ENCODE measurements at regions not wholly inside any gene's neighbourhood (a gene's known extent, or its start where the extent isn't known, plus 50 kb on each side); places are given as distances from the start of the nearest gene placed in this dataset.
A peak's percentile ranks its signal among the peaks of the same experiment; 100 is the strongest.

GRCh38 chr6:42512579-42512978 is 51.2 kb upstream of the UBR2 start:
- DNase-seq, result no peak
- ChIA-PET CTCF (interaction anchor here (1.0 kb wide), 1 partner anchor 35 kb away, joined by 4 read pairs; no protein-coding TSS in a partner anchor), POLR2A (no interaction called here)
- Mint-ChIP-seq H3K27ac (peak overlapping the region in 1 of 8 donors; percentile 68), H3K4me3 (no peak overlapping the region), H3K36me3 (no peaks in the 10 kb centered on the region), H3K9me3 (no peaks in the 10 kb centered on the region), H3K27me3 (no peaks in the 10 kb centered on the region), H3K4me1 (no peaks in the 10 kb centered on the region)
- Histone ChIP-seq H3K27ac (ENCODE audit: low read depth, low read length) (no peak overlapping the region), H3K27me3 (ENCODE audit: insufficient read depth, low read length, poor library complexity, severe bottlenecking) (no peaks in the 10 kb centered on the region), H3K4me3 (ENCODE audit: low read length) (no peak overlapping the region), H3K4me1 (ENCODE audit: insufficient read depth, low read length) (no peaks in the 10 kb centered on the region), H3K9me3 (ENCODE audit: low read length) (no peaks in the 10 kb centered on the region), H3K36me3 (ENCODE audit: insufficient read depth, low read length) (no peaks in the 10 kb centered on the region)

DNA sequence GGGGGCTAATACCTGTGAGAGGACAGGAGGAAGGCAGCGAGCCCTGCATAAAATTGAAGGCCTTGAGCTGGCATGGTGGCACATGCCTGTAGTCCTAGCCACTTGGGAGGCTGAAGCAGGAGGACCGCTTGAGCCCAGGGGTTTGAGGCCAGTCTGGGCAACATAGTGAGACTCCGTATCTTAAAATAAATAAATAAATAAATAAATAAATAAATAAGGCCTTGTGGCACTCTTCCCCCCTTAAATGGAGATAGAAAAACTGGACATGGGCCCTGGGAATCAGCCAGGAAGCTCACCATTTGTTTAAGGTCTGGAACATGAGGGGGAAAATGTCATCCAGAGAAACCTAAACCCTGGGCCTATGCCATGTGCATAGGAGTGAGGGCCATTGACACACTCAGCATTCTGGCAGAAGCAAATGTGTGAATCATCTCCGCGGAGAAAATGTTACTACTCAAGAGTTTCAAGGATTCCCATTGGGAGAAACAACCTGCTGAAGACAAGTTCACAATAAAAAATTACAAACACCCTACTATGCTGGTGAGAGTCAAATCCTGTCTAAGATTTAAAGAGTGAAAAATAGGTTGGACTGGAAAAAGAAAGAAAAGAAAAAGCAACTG is 51.9 kb upstream of the UBR2 start:
- H3K4me1 Mint-ChIP-seq, result no peaks in the 10 kb centered on the region
- Histone ChIP-seq H3K9me3 (ENCODE audit: low read length) (no peaks in the 10 kb centered on the region), H3K4me3 (ENCODE audit: low read length) (no peak overlapping the region), H3K4me1 (ENCODE audit: insufficient read depth, low read length) (no peaks in the 10 kb centered on the region), H3K27me3 (ENCODE audit: insufficient read depth, low read length, poor library complexity, severe bottlenecking) (no peaks in the 10 kb centered on the region), H3K27ac (ENCODE audit: low read depth, low read length) (no peak overlapping the region), H3K36me3 (ENCODE audit: insufficient read depth, low read length) (no peaks in the 10 kb centered on the region)
- no peaks in the 10 kb centered on the region for H3K9me3 Mint-ChIP-seq
- CTCF ChIA-PET, result no interaction called here
- POLR2A ChIA-PET, result no interaction called here
- H3K27ac Mint-ChIP-seq, result no peak overlapping the region
- no peaks in the 10 kb centered on the region for H3K27me3 Mint-ChIP-seq
- no peaks in the 10 kb centered on the region for H3K36me3 Mint-ChIP-seq
- no peak for DNase-seq
- H3K4me3 Mint-ChIP-seq, result no peak overlapping the region

DNA sequence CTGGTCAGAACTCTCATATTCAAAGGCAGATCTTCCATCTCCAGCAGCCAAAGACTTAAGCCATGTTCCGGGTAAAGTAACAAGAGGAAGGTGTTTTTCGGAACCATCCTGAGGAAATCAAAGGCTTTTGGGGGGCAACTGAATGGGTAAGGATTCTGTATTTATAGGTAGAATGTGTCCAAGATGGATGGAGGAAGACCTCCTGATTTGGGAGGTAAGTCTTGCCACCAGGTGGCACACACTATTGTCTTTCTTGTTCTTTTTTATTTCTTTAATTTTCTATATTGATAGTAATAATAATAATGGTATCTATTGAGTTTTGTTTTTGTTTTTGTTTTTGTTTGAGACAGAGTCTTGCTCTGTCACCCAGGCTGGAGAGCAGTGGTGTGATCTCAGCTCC is 53.0 kb upstream of the UBR2 start:
- no peaks in the 10 kb centered on the region for H3K36me3 Mint-ChIP-seq
- Histone ChIP-seq H3K4me3 (ENCODE audit: low read length) (no peak overlapping the region), H3K27ac (ENCODE audit: low read depth, low read length) (no peak overlapping the region), H3K27me3 (ENCODE audit: insufficient read depth, low read length, poor library complexity, severe bottlenecking) (no peaks in the 10 kb centered on the region), H3K9me3 (ENCODE audit: low read length) (no peaks in the 10 kb centered on the region), H3K4me1 (ENCODE audit: insufficient read depth, low read length) (no peaks in the 10 kb centered on the region), H3K36me3 (ENCODE audit: insufficient read depth, low read length) (no peaks in the 10 kb centered on the region)
- no peak overlapping the region for H3K27ac Mint-ChIP-seq
- H3K27me3 Mint-ChIP-seq, result no peaks in the 10 kb centered on the region
- H3K4me1 Mint-ChIP-seq, result no peaks in the 10 kb centered on the region
- ChIA-PET CTCF (interaction anchor here (0.9 to 1.9 kb wide), 3 partner anchors 9 to 37 kb away, joined by 3 to 8 read pairs (median 5); no protein-coding TSS in a partner anchor), POLR2A (no interaction called here)
- H3K4me3 Mint-ChIP-seq, result no peak overlapping the region
- DNase-seq, result no peak
- no peaks in the 10 kb centered on the region for H3K9me3 Mint-ChIP-seq

DNA sequence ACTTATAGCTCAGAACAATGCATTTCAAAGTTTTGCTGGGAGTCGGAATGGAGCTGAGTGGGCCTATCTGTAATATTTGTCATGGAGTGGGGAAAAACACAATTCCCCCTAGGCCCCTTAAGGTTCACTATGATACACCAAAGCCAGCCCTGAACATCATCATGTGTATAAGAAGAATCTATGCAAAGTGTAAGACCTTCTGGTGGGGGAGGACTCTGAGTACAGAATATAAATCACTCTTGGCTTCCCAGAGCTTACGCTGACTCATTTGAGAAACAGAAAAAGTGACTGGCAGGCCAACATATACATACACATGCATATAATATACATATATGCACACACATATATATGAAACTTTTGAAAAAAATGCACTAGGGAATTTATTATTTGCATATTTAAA is 54.1 kb upstream of the UBR2 start:
- Mint-ChIP-seq H3K9me3 (no peaks in the 10 kb centered on the region), H3K36me3 (no peaks in the 10 kb centered on the region), H3K4me3 (no peak overlapping the region), H3K4me1 (no peaks in the 10 kb centered on the region), H3K27ac (no peak overlapping the region), H3K27me3 (no peaks in the 10 kb centered on the region)
- Histone ChIP-seq H3K9me3 (ENCODE audit: low read length) (no peaks in the 10 kb centered on the region), H3K4me3 (ENCODE audit: low read length) (no peak overlapping the region), H3K4me1 (ENCODE audit: insufficient read depth, low read length) (no peaks in the 10 kb centered on the region), H3K36me3 (ENCODE audit: insufficient read depth, low read length) (no peaks in the 10 kb centered on the region), H3K27me3 (ENCODE audit: insufficient read depth, low read length, poor library complexity, severe bottlenecking) (no peaks in the 10 kb centered on the region), H3K27ac (ENCODE audit: low read depth, low read length) (no peak overlapping the region)
- POLR2A ChIA-PET, result no interaction called here
- CTCF ChIA-PET, result interaction anchor here (0.9 to 1.9 kb wide), 4 partner anchors 10 to 634 kb away, joined by 3 to 8 read pairs (median 4); no protein-coding TSS in a partner anchor
- no peak for DNase-seq

GRCh38 chr6:42509256-42509655 is 54.6 kb upstream of the UBR2 start:
- Mint-ChIP-seq H3K4me1 (no peaks in the 10 kb centered on the region), H3K4me3 (no peak overlapping the region), H3K27ac (no peak overlapping the region), H3K27me3 (no peaks in the 10 kb centered on the region), H3K36me3 (no peaks in the 10 kb centered on the region), H3K9me3 (no peaks in the 10 kb centered on the region)
- H3K9me3 ChIP-seq (ENCODE audit: low read length), result no peaks in the 10 kb centered on the region
- no peaks in the 10 kb centered on the region for H3K4me1 ChIP-seq (ENCODE audit: insufficient read depth, low read length)
- no peak for DNase-seq
- CTCF ChIA-PET, result interaction anchor here (1.5 to 1.9 kb wide), 2 partner anchors 22 to 634 kb away, joined by 3 to 8 read pairs; no protein-coding TSS in a partner anchor
- no peak overlapping the region for H3K27ac ChIP-seq (ENCODE audit: low read depth, low read length)
- POLR2A ChIA-PET, result interaction anchor here (0.7 kb wide), 2 partner anchors 16 to 216 kb away, joined by 3 to 5 read pairs; no protein-coding TSS in a partner anchor
- no peak overlapping the region for H3K4me3 ChIP-seq (ENCODE audit: low read length)
- H3K36me3 ChIP-seq (ENCODE audit: insufficient read depth, low read length), result no peaks in the 10 kb centered on the region
- no peaks in the 10 kb centered on the region for H3K27me3 ChIP-seq (ENCODE audit: insufficient read depth, low read length, poor library complexity, severe bottlenecking)

DNA sequence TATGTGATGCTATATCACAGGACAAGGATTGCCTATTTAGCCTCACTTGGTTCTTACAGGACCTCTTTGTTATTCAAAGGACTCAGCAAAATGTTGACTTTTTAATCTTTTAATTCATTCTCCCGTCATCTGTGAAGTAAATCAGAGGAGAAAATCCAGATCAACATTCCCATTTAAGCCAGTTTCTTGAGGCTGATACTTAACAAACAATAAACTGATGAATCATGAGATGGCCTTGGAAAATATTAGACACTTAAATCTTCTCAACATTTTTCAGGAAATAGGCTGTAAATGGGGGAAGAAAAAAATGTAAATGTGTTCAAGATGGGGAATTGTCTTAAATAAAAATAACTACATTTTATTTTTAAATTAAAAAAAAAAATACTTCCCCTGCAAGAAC is 55.9 kb upstream of the UBR2 start:
- Histone ChIP-seq H3K36me3 (ENCODE audit: insufficient read depth, low read length) (no peaks in the 10 kb centered on the region), H3K4me3 (ENCODE audit: low read length) (no peak overlapping the region), H3K4me1 (ENCODE audit: insufficient read depth, low read length) (no peaks in the 10 kb centered on the region), H3K27ac (ENCODE audit: low read depth, low read length) (no peak overlapping the region), H3K27me3 (ENCODE audit: insufficient read depth, low read length, poor library complexity, severe bottlenecking) (no peaks in the 10 kb centered on the region), H3K9me3 (ENCODE audit: low read length) (no peaks in the 10 kb centered on the region)
- no peak overlapping the region for H3K27ac Mint-ChIP-seq
- H3K4me3 Mint-ChIP-seq, result no peak overlapping the region
- no peaks in the 10 kb centered on the region for H3K36me3 Mint-ChIP-seq
- ChIA-PET CTCF (no interaction called here), POLR2A (no interaction called here)
- no peaks in the 10 kb centered on the region for H3K27me3 Mint-ChIP-seq
- no peaks in the 10 kb centered on the region for H3K4me1 Mint-ChIP-seq
- no peaks in the 10 kb centered on the region for H3K9me3 Mint-ChIP-seq
- DNase-seq, result no peak

- no peak overlapping the region for H3K27ac Mint-ChIP-seq
- Histone ChIP-seq H3K9me3 (ENCODE audit: low read length) (no peaks in the 10 kb centered on the region), H3K4me1 (ENCODE audit: insufficient read depth, low read length) (no peaks in the 10 kb centered on the region), H3K27ac (ENCODE audit: low read depth, low read length) (no peak overlapping the region), H3K27me3 (ENCODE audit: insufficient read depth, low read length, poor library complexity, severe bottlenecking) (no peaks in the 10 kb centered on the region), H3K36me3 (ENCODE audit: insufficient read depth, low read length) (no peaks in the 10 kb centered on the region), H3K4me3 (ENCODE audit: low read length) (no peak overlapping the region)
- CTCF ChIA-PET, result interaction anchor here (0.6 kb wide), 1 partner anchor 241 kb away, joined by 3 read pairs; no protein-coding TSS in a partner anchor
- DNase-seq, result no peak
- no peaks in the 10 kb centered on the region for H3K36me3 Mint-ChIP-seq
- no peaks in the 10 kb centered on the region for H3K27me3 Mint-ChIP-seq
- H3K4me1 Mint-ChIP-seq, result no peaks in the 10 kb centered on the region
- no peak overlapping the region for H3K4me3 Mint-ChIP-seq
- no peaks in the 10 kb centered on the region for H3K9me3 Mint-ChIP-seq
- POLR2A ChIA-PET, result no interaction called here
Measured at GRCh38 chr6:42507195-42507594, 55.5 kb upstream of the TRERF1 start.

DNA sequence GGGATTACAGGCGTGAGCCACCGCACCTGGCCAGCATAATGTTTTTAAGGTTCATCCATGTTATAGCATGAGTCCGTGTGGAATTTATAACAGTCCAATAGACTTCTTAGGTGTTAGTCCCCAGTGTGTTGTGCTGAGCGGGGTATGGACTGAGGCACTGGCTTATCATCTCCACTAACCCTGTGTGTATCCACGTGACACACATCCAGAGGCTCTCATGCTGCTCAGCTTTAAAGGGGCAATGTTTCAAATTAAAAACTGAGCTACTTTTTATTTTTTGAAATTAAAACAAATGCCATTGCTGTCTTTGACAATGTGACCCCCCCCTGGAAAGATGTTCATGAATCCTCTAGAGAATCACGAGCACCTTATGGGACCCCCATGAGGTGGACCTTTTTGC is 54.3 kb upstream of the TRERF1 start:
- no peaks in the 10 kb centered on the region for H3K9me3 Mint-ChIP-seq
- Histone ChIP-seq H3K27me3 (ENCODE audit: insufficient read depth, low read length, poor library complexity, severe bottlenecking) (no peaks in the 10 kb centered on the region), H3K4me1 (ENCODE audit: insufficient read depth, low read length) (no peaks in the 10 kb centered on the region), H3K27ac (ENCODE audit: low read depth, low read length) (no peak overlapping the region), H3K36me3 (ENCODE audit: insufficient read depth, low read length) (no peaks in the 10 kb centered on the region), H3K4me3 (ENCODE audit: low read length) (no peak overlapping the region), H3K9me3 (ENCODE audit: low read length) (no peaks in the 10 kb centered on the region)
- no peak overlapping the region for H3K4me3 Mint-ChIP-seq
- peak overlapping the region in 1 of 8 donors; percentile 47 for H3K27ac Mint-ChIP-seq
- ChIA-PET CTCF (interaction anchor here (1.0 kb wide), 1 partner anchor 8 kb away, joined by 3 read pairs; no protein-coding TSS in a partner anchor), POLR2A (no interaction called here)
- no peak for DNase-seq
- peaks cover 0 to 4% (median 0%) of the 10 kb centered on the region in 3 donors for H3K36me3 Mint-ChIP-seq
- peaks cover 2 to 4% of the 10 kb centered on the region in 2 donors for H3K27me3 Mint-ChIP-seq
- H3K4me1 Mint-ChIP-seq, result no peaks in the 10 kb centered on the region

Measured in CD8-positive, alpha-beta memory T cell (primary cell).